GM19372 (cell line): ENCODE measurements at regions not wholly inside any gene's neighbourhood (a gene's known extent, or its start where the extent isn't known, plus 50 kb on each side); places are given as distances from the start of the nearest gene placed in this dataset.
"Not testable (repeated sequence)": the region's sequence is repeated elsewhere in the genome, so short reads cannot be mapped to it uniquely, and the experiment has no call there.

Source experiments
- ATAC-seq: cut with Tn5 transposase; IDR thresholded peaks from one replicate; pipeline ENCODE4 v1.9.1; 2021; ENCODE audit warnings: mild to moderate bottlenecking, low read depth, moderate library complexity; ENCODE audit not compliant: unreplicated experiment

DNA sequence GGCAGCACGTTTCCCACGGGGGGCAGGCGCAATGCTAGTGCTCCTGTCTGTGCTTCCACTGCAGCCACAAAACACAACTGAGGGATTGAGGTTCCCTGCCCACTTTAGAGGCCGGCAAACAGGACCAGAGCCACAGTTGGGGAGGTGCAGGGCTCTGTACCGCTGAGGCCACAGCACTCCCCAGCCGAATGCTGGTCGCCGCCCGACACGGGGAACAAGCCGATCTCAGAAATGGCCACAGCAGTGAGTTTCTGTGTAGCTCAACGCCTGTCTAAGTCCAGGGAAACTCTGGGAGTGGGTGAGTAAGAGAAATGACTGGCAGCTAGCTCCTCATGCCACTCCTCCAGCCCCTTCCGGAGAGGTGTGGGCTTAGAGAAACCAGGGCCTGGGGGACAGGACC is 194.0 kb upstream of the VWC2 start:
- ATAC-seq: no peak

DNA sequence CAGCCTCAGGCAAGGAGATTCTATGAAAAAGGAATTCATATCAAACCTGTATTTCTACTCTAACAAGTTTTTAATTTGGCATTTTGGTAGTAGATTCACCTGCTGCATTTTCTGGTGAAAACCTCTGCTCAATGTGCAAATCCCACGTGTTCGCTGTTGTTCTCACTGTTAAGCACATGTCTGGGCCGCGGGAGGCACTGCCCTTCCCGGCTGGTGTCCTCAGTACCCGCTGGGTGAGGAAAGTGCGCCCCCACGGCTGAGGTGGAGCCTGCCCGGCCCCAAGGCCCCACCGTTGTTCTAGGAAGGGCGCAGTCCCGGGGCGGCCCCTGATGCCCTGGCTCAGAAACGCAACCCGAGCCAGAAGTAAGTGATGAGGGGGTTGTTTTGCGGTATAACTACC is 193.4 kb upstream of the VWC2 start:
- no peak for ATAC-seq

DNA sequence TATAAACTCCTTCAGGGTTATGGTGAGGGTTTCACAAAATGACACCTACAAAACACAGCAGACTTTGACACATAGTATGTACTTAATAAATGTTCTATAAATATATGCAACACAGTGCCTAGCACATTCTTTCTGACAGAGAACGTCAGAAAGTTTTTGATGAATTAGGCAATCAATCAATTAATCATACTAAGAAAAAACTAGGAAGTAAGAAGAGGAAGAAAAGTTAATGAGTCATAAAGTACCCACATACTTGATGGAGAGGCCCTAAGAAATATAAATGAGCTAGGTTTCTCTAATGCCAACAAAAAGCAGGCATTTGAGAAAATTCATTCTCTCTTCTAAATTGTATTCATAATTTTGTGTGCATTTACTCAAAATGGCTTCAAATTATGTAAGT is 192.7 kb upstream of the VWC2 start:
- no peak for ATAC-seq

DNA sequence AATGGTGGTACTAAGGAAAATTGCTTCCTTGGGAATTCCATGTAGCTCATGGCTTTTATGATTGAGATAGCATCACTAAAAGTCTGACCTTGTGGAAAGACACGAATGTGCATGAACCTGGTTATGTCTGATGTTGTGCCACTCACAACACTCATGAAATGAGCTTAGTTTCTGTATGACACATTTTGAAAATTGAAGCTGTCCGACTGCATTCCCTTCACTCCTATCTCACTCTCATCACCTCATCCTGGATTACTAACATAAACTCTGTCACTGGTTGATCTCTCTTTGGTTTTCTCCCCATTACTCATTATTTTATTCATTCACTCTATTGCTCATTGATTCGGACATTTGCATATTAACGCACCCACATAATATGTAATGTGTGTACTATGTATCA is 190.0 kb upstream of the VWC2 start:
- ATAC-seq: no peak

DNA sequence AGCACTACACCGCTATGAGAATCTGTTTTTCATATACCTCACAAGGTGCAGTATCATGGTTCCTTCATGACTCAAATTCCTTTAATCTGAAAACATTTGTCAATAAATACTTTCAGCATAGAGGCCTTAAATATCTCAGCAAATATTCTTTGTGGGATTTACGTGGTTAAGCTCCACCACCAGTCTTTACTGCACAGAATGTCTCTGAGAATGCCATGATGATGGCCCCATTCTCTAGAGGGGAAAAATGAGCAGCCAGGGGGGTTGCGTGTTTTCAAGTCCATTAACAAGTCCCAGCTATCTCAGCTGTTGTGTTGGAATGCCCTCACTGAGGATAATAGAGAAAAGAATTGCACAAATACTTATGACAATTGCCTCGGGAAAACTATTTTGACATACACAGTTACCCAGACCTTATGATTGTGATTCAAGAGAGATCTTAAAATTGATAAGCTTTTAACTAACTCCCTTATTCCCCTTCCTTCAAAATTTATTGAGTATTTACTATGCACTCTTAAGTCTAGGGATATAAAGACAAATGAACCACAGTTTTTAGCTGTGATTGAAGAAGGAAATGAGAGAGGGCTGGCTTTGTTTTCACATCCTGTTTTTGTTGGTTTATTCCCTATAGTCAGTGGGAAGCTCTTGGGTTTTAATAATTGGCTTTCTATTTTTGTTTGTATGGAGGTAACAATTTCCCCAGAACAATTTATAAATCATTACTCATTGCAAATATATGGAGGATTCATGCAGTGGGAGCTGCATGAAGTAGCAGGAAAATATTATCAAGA is 176.5 kb upstream of the VWC2 start:
- no peak for ATAC-seq

DNA sequence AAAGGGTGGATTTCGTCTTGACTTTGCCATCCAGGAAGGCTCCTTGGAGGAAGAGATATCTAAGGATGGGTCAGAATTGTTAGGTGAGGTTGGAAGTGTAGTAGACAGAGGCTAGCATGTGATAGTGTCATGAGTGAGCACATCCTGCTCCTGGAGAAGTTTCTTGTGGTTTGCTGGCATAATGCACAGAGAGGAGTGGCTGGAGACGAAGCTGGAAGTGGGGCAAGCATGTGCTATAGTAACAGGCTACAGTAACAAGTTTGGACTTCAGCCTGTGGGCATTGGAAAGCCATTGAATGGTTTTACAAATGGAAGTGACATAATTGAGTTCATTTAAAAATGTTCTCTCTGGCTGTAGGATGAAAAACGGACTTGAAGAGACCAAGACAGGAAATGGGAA is 175.6 kb upstream of the VWC2 start:
- no peak for ATAC-seq

DNA sequence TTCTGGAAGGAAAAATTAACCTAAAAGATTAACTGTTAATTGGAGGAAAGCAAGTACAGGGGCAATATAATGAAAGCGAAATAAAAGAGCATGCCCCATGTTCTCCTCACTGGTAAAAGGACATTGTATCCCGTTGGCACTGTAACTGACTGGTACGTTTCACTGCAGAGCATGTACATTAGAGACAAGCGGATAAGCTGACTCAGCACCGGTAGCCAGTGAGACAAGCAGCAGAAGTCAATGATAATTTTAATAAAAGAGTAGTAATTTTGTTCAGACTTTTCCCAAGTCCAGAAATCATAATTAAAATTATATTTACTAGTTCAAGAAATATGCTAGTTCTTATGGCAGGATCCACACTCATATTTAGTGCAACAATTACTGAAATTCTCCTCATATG is 161.5 kb upstream of the VWC2 start:
- ATAC-seq: no peak

DNA sequence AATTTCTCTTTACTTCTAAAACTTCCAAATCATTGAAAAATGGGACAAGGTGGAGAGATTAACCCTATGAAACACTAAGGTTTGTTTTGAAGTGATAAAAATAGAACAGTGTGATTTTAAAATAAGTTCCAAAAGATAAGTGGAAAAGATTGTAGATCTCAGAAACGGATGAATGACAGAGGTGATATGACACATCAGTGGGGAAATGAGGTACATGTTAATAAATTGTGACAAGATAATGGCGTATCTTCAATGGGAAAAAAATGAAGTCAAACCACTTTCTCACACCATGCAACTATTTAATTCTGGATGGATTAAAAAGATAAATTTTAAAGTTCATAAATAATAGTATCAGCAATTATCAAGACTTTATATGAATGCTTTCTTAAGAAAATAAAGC is 159.7 kb upstream of the VWC2 start:
- no peak for ATAC-seq

DNA sequence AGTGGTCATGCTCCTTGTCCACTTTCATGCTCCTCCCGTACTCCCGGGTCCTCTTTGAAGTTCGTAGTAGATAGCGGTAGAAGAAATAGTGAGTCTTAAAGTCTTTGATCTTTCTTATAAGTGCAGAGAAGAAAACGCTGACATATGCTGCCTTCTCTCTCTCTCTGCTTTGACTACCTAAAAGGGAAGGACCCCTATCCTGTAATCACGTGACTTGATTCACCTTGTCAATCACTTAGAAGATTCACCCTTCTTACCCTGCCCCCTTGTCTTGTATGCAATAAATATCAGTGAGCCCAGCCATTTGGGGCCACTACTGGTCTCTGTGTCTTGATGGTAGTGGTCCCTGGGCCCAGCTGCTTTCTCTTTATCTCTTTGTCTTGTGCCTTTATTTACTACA is 158.5 kb upstream of the VWC2 start:
- ATAC-seq: not testable (repeated sequence)

DNA sequence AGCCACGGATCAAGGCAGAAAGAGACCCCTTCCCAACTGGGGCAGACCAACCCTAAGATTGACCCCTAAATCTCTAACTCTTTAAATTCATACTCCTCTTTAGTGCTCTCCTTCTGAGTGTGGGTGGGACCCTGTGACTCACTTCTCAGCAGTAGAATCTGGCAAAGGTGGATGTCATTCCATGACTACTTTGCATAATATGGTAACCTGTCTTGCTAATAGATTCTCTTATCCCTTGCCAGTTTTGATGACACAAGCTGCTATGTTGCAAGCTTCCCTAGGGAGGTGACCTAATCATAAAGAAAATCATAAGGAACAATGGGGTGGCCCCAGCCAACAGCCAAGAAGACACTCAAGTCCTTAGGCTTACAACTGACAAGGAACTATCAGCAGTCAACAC is 155.4 kb upstream of the VWC2 start:
- no peak for ATAC-seq

DNA sequence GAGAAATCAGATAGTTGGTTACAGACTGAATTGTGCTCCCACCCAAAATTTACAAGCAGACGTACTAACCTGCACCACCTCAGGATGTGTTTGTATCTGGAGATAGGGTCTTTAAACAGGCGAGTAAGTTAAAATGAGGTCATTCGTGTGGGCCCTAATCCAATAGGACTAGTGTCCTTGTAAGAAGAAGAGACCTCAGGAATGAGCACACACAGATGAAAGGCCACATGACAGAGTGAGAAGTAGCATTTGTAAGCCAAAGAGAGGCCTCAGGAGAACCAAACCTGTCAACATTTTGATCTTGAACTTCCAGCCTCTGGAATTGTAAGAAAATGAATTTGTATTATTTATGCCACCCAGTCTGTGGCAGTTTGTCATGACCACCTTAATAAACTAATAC is 149.5 kb upstream of the VWC2 start:
- no peak for ATAC-seq

DNA sequence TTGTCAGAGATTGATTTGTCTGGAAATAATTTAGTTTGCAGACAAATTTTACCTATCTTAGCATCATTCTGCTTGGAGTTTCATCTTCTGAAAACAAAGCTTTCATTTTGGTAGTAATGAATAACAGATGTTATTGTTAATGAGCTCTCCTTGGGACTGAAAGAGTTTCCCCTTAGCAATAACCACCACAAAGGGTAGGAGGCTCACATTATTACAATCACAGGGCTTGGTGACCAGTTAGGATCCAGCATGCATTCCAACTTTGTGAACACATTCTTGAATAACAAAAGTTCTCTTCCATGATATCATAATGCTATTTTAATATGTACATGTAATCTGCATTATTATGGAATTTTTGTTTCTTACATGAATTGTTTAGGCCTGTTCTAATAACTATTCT is 148.8 kb upstream of the VWC2 start:
- no peak for ATAC-seq

DNA sequence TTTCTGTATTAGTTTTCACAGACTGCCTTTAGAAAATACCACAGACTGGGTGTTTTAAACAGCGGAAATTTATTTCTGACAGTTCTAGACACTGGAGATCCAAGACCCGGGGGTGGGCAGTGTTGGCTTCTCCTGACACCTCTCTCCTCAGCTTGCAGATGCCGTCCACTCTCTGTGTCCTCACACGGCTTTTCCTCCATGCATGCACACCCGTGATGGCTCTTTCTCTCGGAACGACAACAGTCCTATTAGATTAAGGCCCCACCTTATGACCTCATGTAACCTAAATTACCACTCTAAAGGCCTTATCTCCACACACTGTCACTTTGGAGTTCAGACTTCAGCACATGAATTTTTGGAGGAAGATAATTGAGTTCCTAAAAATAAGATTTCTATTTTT is 142.9 kb upstream of the VWC2 start:
- ATAC-seq: no peak

DNA sequence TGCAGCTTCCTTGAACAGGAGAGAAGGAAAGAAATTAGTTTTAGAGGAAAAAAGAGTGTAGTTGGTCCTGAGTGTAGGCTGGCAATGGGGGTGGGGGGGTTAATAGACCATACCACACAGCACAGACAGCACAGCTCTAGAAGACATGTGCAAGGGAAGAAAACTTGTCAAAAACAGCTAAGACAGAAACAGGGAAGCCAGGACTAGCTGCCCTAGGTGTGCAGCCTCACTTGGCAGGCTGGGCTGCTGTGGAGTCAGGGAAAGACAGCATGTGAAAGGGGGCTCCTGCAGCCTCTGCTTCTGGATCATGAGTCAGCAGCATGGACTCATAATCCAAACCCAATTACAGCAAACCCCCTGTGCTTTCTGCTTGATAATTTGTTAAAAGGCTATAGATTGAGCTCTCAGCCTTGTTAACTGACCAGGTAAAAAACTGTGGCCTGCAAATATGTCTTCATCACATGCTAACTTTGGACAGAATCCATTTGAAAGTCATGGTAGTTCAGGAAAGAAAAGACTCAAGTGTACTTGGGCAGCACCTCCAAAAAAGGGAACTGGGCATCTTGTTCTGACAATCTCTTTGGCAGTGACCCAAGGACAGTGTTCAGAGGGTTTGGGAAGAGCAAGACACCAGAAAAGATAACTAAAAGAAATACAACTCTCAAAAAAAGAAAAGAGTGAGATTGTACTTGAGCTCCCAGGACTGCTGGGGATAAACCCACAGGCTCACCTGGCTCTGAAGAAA is 142.2 kb upstream of the VWC2 start:
- ATAC-seq: no peak

DNA sequence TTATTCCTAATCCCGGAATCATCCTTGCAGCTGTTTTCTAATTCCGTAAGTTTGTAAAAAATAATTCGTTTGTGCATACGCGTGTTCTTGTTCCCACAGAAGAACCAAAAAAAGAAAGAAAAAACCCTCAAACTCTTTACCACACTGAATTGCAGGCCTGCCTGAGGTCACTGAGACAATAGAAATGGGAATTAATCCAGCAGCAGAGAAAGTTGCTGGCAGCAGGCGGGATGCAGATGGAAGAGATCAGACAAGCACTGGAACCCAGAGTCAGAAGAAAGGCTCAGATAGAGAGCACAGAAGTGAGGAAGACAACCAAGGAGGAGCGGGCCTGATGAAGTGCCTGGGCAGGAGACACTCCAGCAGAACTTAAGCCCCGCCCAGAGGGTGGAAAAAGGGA is 141.5 kb upstream of the VWC2 start:
- ATAC-seq: no peak

DNA sequence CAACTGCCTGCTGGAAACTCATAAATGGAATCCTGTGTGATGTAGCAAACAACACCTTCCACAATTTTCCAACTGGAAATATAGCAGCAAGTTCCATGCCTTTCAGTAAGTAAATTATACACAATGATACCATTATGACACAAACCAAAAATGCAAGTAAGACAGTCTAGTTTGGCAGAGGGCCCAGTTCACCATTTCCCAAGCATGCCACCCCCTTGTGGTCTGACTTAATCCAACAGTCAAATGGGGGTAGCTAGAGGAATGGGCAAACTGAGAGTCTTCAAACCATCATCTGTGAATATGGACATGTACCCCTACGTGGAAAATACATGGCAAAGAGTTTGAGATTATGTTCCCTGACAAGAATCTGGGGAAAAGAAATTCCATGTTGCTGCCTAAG is 137.6 kb upstream of the VWC2 start:
- no peak for ATAC-seq

DNA sequence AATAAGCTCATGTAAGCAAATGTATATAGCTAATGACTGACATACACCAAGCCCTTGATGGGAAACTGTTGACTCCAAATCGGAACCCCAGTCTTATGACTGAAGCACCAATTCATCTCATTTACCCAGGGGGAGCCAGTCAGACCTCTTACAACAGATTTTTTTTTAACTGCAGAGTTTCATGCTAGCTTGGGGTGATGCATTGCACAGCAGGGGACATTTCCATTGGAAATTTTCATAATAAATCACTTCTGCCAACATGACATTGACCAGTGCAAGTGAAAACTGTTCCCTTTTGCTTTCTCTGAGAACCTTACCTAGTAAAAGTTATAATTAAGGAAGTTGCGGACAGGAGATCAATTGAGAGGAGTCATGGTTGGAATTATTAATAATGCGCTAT is 137.0 kb upstream of the VWC2 start:
- no peak for ATAC-seq

DNA sequence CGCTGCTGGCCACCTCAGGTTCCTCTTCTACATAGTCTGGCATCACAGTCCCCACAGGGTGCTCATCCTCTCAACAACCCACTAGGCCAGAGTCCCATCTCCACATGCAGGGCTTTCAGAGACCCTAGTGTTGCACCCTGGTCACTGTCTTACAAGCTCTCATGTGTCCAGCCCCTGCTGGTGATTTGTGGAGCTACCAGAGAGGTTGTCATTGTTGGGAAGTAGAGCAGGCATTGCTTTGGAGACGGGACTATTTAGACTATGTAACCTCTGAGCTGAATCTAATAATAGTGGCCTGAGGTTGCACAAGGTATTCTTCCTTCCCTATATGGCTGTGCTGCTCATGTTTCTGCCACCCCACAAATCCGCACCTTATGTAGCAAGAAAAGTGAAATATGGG is 135.3 kb upstream of the VWC2 start:
- no peak for ATAC-seq

DNA sequence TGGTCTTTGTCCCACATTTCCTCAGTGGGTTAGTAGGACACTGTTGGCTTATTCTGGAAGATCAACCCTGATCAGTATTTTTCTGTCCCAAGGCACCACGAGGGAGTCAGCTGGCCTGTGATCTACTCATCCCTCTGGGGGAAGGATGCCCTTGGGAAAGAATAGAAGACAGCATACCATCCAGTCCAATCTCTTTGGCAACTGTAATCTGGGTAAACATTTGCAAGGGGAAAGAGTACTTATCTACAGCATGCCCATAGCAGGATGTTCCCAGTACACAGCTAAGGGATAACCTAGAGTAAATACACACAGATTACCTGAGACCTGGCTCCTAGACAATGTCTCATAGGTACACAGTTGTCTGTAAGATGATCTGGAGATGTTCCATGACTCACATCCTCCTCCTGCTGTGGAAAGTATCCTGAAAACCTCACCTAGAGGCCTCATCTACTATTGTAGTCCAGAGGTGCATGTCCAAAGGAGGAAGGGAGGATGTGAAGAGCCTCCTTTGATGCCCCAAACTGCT is 134.3 kb upstream of the VWC2 start:
- no peak for ATAC-seq

DNA sequence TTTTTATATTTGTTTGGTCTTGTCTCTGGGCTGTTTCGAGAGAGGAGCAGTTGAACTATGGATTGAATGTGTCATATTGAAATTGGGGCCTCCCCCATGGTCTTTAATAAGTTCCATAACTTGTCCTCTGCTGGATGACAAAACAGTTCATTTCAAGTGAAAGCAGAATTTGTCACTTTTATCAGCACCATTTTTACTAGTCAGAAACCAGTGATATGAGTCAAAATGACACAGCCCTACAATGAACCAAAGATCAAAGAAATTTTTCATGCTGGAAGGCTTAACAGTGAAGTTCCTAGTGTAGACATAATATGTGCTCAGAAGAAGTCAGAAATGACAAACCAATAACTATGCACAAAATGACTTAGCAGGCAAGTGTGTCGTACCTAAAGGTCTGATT is 133.6 kb upstream of the VWC2 start:
- no peak for ATAC-seq

DNA sequence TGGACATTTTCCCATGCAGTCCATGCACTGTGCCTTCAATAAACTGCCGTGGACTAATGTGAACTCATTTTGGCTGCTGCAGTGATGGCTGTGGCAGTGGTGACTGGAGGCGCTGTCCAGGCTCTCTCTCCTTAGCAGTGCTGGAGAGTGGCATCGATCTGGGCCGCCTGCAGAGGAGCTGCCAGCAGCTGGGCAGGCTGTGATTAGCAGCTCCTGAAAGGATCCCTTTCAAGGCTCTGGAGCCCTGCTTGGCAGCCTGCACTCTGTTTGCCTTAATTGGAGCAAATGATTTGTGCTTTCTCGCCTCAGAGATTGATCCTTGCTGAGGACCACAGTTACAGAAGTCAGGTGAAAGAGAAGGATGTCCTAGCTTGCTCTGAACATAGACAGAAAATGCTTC is 130.1 kb upstream of the VWC2 start:
- ATAC-seq: no peak

DNA sequence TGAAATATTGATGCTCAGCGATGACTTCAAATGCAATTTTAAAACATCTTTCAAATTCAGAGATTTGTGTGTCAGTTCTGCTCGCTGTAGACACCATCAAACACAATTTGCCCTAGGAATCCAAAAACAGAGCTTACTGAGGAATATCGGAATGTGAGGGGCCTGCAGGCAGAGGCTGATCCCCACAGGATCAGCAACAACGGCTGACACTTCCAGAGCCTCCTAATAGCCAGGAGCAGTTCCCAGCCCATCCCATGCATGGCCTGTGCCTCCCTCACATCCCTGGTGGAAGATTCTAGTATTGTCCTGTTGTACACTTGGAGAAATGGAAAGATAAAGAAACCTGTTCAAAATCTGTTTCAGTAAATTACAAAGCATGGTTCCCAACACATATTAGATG is 129.7 kb upstream of the VWC2 start:
- no peak for ATAC-seq
